Fibroblast of lung (primary cell): ENCODE measurements at regions not wholly inside any gene's neighbourhood (a gene's known extent, or its start where the extent isn't known, plus 50 kb on each side); places are given as distances from the start of the nearest gene placed in this dataset.

Experiments used
- DNase-seq, 2 donors: peaks; one replicate each; pipeline versions ENCODE4 v3.0.0 to v3.0.0-alpha.2; 2010; ENCODE audit warnings: low read depth in 2 of 2
- H2AFZ ChIP-seq: 2 replicates; pipeline ENCODE4 v1.5.1; 2012; ENCODE audit warnings: low read length, control low read depth, inconsistent platforms
- H3K27ac ChIP-seq: 2 replicates; pipeline ENCODE4 v1.5.1; 2011; ENCODE audit warnings: low read length, control low read depth; ENCODE audit not compliant: insufficient read depth
- H3K27me3 ChIP-seq: 2 replicates; pipeline ENCODE4 v1.5.1; 2011; ENCODE audit warnings: mild to moderate bottlenecking, low read length; ENCODE audit not compliant: control insufficient read depth, insufficient read depth
- H3K36me3 ChIP-seq: 2 replicates; pipeline ENCODE4 v1.5.1; 2011; ENCODE audit warnings: low read length; ENCODE audit not compliant: control insufficient read depth, insufficient read depth
- H3K4me1 ChIP-seq: 2 replicates; pipeline ENCODE4 v1.5.1; 2011; ENCODE audit warnings: low read length; ENCODE audit not compliant: control insufficient read depth, insufficient read depth; ENCODE audit errors: extremely low read depth
- H3K4me2 ChIP-seq: 2 replicates; pipeline ENCODE4 v1.5.1; 2011; ENCODE audit warnings: low read length, control low read depth; ENCODE audit not compliant: insufficient read depth; ENCODE audit errors: extremely low read depth
- H3K4me3 ChIP-seq, 4 experiments: fragments of 200-600 bp in 1 of 4; sonication (generic) in 1 of 4; replicated peaks in 1 of 4; 2 replicates each; pipeline ENCODE4 v1.5.1; 2011 to 2016; ENCODE audit warnings: low read length in 4 of 4, low read depth in 3 of 4, mild to moderate bottlenecking in 3 of 4, control low read depth in 2 of 4, inconsistent platforms in 1 of 4, mixed read lengths in 1 of 4; ENCODE audit not compliant: insufficient read depth in 1 of 4; ENCODE audit errors: control extremely low read depth in 1 of 4
- H3K79me2 ChIP-seq: 2 replicates; pipeline ENCODE4 v1.5.1; 2012; ENCODE audit warnings: mild to moderate bottlenecking, low read length, inconsistent platforms; ENCODE audit not compliant: control insufficient read depth, insufficient read depth
- H3K9ac ChIP-seq: 2 replicates; pipeline ENCODE4 v1.5.1; 2011; ENCODE audit warnings: mild to moderate bottlenecking, low read length, control low read depth; ENCODE audit not compliant: insufficient read depth
- H3K9me3 ChIP-seq: 2 replicates; pipeline ENCODE4 v1.5.1; 2012; ENCODE audit warnings: low read depth, low read length; ENCODE audit not compliant: control insufficient read depth, insufficient read depth
- H4K20me1 ChIP-seq: 2 replicates; pipeline ENCODE4 v1.5.1; 2011; ENCODE audit warnings: low read length; ENCODE audit not compliant: control insufficient read depth, insufficient read depth; ENCODE audit errors: extremely low read depth
- CTCF ChIP-seq, 2 donors: IDR thresholded peaks in 1 of 2; conservative IDR thresholded peaks in 1 of 2; 1 replicate in 1 of 2; 2 replicates in 1 of 2; pipeline ENCODE4 v1.5.1; 2011 to 2012; ENCODE audit warnings: low read length in 2 of 2, control low read depth in 1 of 2, inconsistent platforms in 1 of 2, low read depth in 1 of 2, mild to moderate bottlenecking in 1 of 2
- EZH2 ChIP-seq: IDR thresholded peaks from 2 replicates; pipeline ENCODE4 v1.5.1; 2012; ENCODE audit warnings: low read length, control low read depth, mild to moderate bottlenecking; ENCODE audit errors: missing control alignments

GRCh38 chr7:10604128-10604527 is 369.5 kb upstream of the PHF14 start:
- H3K4me1 ChIP-seq = no peaks in the 10 kb centered on the region
- H3K9ac ChIP-seq = no peak overlapping the region
- H2AFZ ChIP-seq = no peak overlapping the region
- no peaks in the 10 kb centered on the region for H4K20me1 ChIP-seq
- H3K79me2 ChIP-seq = no peaks in the 10 kb centered on the region
- H3K4me2 ChIP-seq = no peak overlapping the region
- TF ChIP-seq CTCF (conservative IDR thresholded peaks at IDR 0.05 in 1 of 2, IDR thresholded peaks at IDR 0.05 in 1 of 2; ENCODE audit: low read depth in 1 of 2, low read length in 2 of 2) = no peak
- TF ChIP-seq EZH2 = no peak
- no peaks in the 10 kb centered on the region for H3K36me3 ChIP-seq
- DNase-seq = no peak
- H3K27ac ChIP-seq = no peak overlapping the region
- H3K4me3 ChIP-seq = no peak overlapping the region
- no peaks in the 10 kb centered on the region for H3K9me3 ChIP-seq
- H3K27me3 ChIP-seq = no peaks in the 10 kb centered on the region

DNA sequence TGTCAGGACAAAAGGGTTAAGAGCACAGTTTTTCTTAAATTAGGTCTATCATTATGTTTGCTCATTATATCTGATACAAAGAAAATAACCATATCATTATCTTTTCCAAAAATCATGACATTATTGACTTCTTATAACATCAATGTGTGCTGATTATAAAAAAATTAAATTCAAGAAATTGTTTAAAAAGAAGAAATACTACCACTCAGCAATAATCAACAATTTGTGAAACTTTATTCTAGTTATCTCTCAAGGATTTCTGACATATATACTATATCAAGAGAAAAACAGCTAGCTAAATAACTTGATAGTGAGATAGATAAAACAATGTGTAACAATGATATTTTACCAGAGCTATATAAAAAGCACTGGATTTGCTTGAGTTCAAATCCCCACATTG is 360.7 kb upstream of the PHF14 start:
- H3K79me2 ChIP-seq = no peaks in the 10 kb centered on the region
- no peaks in the 10 kb centered on the region for H3K9me3 ChIP-seq
- H2AFZ ChIP-seq = no peak overlapping the region
- H3K4me1 ChIP-seq = no peaks in the 10 kb centered on the region
- H3K27ac ChIP-seq = no peak overlapping the region
- no peak overlapping the region for H3K4me2 ChIP-seq
- DNase-seq = no peak
- H3K9ac ChIP-seq = no peak overlapping the region
- no peaks in the 10 kb centered on the region for H3K27me3 ChIP-seq
- H4K20me1 ChIP-seq = no peaks in the 10 kb centered on the region
- no peak for TF ChIP-seq CTCF (conservative IDR thresholded peaks at IDR 0.05 in 1 of 2, IDR thresholded peaks at IDR 0.05 in 1 of 2; ENCODE audit: low read depth in 1 of 2, low read length in 2 of 2)
- TF ChIP-seq EZH2 = no peak
- H3K36me3 ChIP-seq = no peaks in the 10 kb centered on the region
- no peak overlapping the region for H3K4me3 ChIP-seq

DNA sequence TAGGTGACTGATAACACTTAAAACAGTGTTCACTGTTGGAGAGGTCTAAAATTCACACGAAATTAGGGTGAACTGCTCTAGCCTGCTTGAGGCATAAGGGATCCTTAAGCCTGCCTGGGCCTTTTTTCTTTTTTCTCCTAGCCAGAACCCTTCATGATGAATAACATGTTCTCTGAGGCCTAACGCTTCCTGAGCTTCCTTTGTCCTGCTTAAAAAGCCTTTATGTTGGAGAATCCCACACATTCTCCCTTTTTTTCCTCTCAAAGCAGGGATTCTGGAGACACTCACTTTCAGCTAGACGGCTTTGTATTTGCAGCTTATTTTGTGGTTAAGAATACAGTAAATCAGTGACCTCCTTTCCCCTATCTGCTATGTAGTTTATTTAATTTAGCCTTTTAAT is 354.7 kb upstream of the PHF14 start:
- Histone ChIP-seq H3K79me2 (no peaks in the 10 kb centered on the region), H3K4me3 (no peak overlapping the region), H3K4me2 (no peak overlapping the region), H2AFZ (no peak overlapping the region), H3K27me3 (no peaks in the 10 kb centered on the region), H3K9me3 (no peaks in the 10 kb centered on the region), H3K36me3 (no peaks in the 10 kb centered on the region), H3K4me1 (no peaks in the 10 kb centered on the region), H3K9ac (no peak overlapping the region), H3K27ac (no peak overlapping the region), H4K20me1 (no peaks in the 10 kb centered on the region)
- TF ChIP-seq CTCF (conservative IDR thresholded peaks at IDR 0.05 in 1 of 2, IDR thresholded peaks at IDR 0.05 in 1 of 2; ENCODE audit: low read depth in 1 of 2, low read length in 2 of 2) (no peak), EZH2 (no peak)
- DNase-seq = no peak
